OCI-LY1 (cell line): ENCODE measurements at regions not wholly inside any gene's neighbourhood (a gene's known extent, or its start where the extent isn't known, plus 50 kb on each side); places are given as distances from the start of the nearest gene placed in this dataset.

Experiments
- CTCF ChIP-seq: fragments of 200-600 bp; sonication (generic), shearing (Covaris generic); IDR thresholded peaks from 2 replicates; pipeline ENCODE4 v1.5.1; 2017; ENCODE audit warnings: mild to moderate bottlenecking, antibody characterized with exemption, low read length, moderate library complexity, mixed read lengths
- EZH2 ChIP-seq: fragments of 200-600 bp; sonication (generic), shearing (Covaris generic); IDR thresholded peaks from 2 replicates; pipeline ENCODE4 v1.8.0; 2017; ENCODE audit warnings: borderline replicate concordance, mixed run types, mild to moderate bottlenecking, antibody characterized with exemption, low read length, moderate library complexity, mixed read lengths

GRCh38 chr2:241967467-241968144 is 98.1 kb downstream of the RTP5 start:
- TF ChIP-seq CTCF (no peak), EZH2 (no peak)
